WTC11 (cell line): ENCODE measurements at regions not wholly inside any gene's neighbourhood (a gene's known extent, or its start where the extent isn't known, plus 50 kb on each side); places are given as distances from the start of the nearest gene placed in this dataset.
"Not testable (repeated sequence)": the region's sequence is repeated elsewhere in the genome, so short reads cannot be mapped to it uniquely, and the experiment has no call there.

Source experiments
- ATAC-seq: fragments of 200-7000 bp; cut with Tn5 transposase; 2 replicates; pipeline ENCODE4 v1.10.0; 2021; ENCODE audit warnings: mild to moderate bottlenecking, moderate library complexity
- CTCF ChIA-PET: fragments of 300-600 bp; sonication (Branson Sonifier 250); formaldehyde crosslinking; loops from one replicate; lab custom pipeline; 2021; ENCODE audit warnings: antibody characterized with exemption; lab: Charles Lee
- POLR2A ChIA-PET: fragments of 350-600 bp; sonication (Branson Sonifier 250); formaldehyde crosslinking; loops from one replicate; lab custom pipeline; 2021; ENCODE audit warnings: antibody characterized with exemption; lab: Charles Lee
- DNase-seq: peaks from one replicate; pipeline ENCODE4 v3.0.0; 2021; ENCODE audit warnings: low spot score
- H3K27ac Mint-ChIP-seq: 2 replicates; pipeline ENCODE4 v1.8.0; 2021; ENCODE audit warnings: mixed read lengths
- H3K27me3 Mint-ChIP-seq: 2 replicates; pipeline ENCODE4 v1.8.0; 2021; ENCODE audit warnings: low read depth, mild to moderate bottlenecking, moderate library complexity, mixed read lengths
- H3K36me3 Mint-ChIP-seq: 2 replicates; pipeline ENCODE4 v1.8.0; 2021; ENCODE audit warnings: mixed read lengths
- H3K4me1 Mint-ChIP-seq: 2 replicates; pipeline ENCODE4 v1.8.0; 2022; ENCODE audit warnings: mixed read lengths
- H3K4me3 Mint-ChIP-seq: 2 replicates; pipeline ENCODE4 v1.8.0; 2021; ENCODE audit warnings: mild to moderate bottlenecking, moderate library complexity, mixed read lengths
- H3K9me3 Mint-ChIP-seq: 2 replicates; pipeline ENCODE4 v1.8.0; 2021; ENCODE audit warnings: mixed read lengths
- AR ChIP-seq: fragments of 250-450 bp; sonication (Bioruptor Pico); IDR thresholded peaks from 2 replicates; pipeline ENCODE4 v1.9.0; 2021; ENCODE audit warnings: mild to moderate bottlenecking
- CTCF ChIP-seq: fragments of 200-600 bp; IDR thresholded peaks from 2 replicates; pipeline ENCODE4 v1.8.0; 2022; ENCODE audit warnings: antibody characterized with exemption
- E2F1 ChIP-seq: sonication (generic); formaldehyde crosslinking; IDR thresholded peaks from 2 replicates; pipeline ENCODE4 v1.8.0; 2022; ENCODE audit warnings: mild to moderate bottlenecking, missing genetic modification reagents
- HMGXB4 ChIP-seq: sonication (generic); formaldehyde crosslinking; IDR thresholded peaks from 2 replicates; pipeline ENCODE4 v1.8.1; 2023; ENCODE audit warnings: mild to moderate bottlenecking, moderate library complexity, missing genetic modification reagents
- JAZF1 ChIP-seq: fragments of 250-450 bp; sonication (Bioruptor Pico); IDR thresholded peaks from 2 replicates; pipeline ENCODE4 v1.9.0; 2021; ENCODE audit warnings: moderate library complexity, mild to moderate bottlenecking, inconsistent platforms
- PREB ChIP-seq: sonication (generic); formaldehyde crosslinking; IDR thresholded peaks from 2 replicates; pipeline ENCODE4 v1.8.1; 2022; ENCODE audit warnings: mild to moderate bottlenecking, missing genetic modification reagents, moderate library complexity, borderline replicate concordance
- SMAD4 ChIP-seq: sonication (generic); formaldehyde crosslinking; IDR thresholded peaks from 2 replicates; pipeline ENCODE4 v1.8.0; 2022; ENCODE audit warnings: mild to moderate bottlenecking, missing genetic modification reagents
- SP1 ChIP-seq: sonication (generic); formaldehyde crosslinking; conservative IDR thresholded peaks from 2 replicates; pipeline ENCODE4 v1.8.1; 2022; ENCODE audit warnings: missing genetic modification reagents
- ZNF138 ChIP-seq: sonication (generic); formaldehyde crosslinking; conservative IDR thresholded peaks from 2 replicates; pipeline ENCODE4 v1.8.1; 2022; ENCODE audit warnings: mild to moderate bottlenecking, moderate library complexity, missing genetic modification reagents
- ZNF219 ChIP-seq: sonication (generic); formaldehyde crosslinking; IDR thresholded peaks from 2 replicates; pipeline ENCODE4 v1.8.0; 2023; ENCODE audit warnings: missing genetic modification reagents, mild to moderate bottlenecking, borderline replicate concordance
- ZNF425 ChIP-seq: fragments of 250-450 bp; sonication (Bioruptor Pico); conservative IDR thresholded peaks from 2 replicates; pipeline ENCODE4 v1.9.0; 2021; ENCODE audit warnings: mild to moderate bottlenecking
- ZNF671 ChIP-seq: fragments of 250-450 bp; sonication (Bioruptor Pico); IDR thresholded peaks from 2 replicates; pipeline ENCODE4 v1.8.0; 2021; ENCODE audit warnings: mild to moderate bottlenecking
- TF ChIP-seq, protein P1 (sequence below): sonication (generic); formaldehyde crosslinking; IDR thresholded peaks from 2 replicates; pipeline ENCODE4 v1.8.1; 2023; ENCODE audit warnings: mild to moderate bottlenecking, missing genetic modification reagents, moderate library complexity
- TF ChIP-seq, protein P2 (sequence below): sonication (generic); formaldehyde crosslinking; IDR thresholded peaks from 2 replicates; pipeline ENCODE4 v1.8.0; 2022; ENCODE audit warnings: missing genetic modification reagents

- TF ChIP-seq, protein P1, sequence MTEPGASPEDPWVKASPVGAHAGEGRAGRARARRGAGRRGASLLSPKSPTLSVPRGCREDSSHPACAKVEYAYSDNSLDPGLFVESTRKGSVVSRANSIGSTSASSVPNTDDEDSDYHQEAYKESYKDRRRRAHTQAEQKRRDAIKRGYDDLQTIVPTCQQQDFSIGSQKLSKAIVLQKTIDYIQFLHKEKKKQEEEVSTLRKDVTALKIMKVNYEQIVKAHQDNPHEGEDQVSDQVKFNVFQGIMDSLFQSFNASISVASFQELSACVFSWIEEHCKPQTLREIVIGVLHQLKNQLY (CRISPR knock-in tag), result no peak
- no peak for TF ChIP-seq CTCF
- TF ChIP-seq JAZF1 (CRISPR knock-in tag), result no peak
- no peak for TF ChIP-seq ZNF425 (CRISPR knock-in tag)
- no peak for TF ChIP-seq SP1
- TF ChIP-seq, all 79 proteins: peak for 0
These were observed 72.6 kb upstream of the CYLC2 start (continued) for GRCh38 chr9:102922526-102922925.

DNA sequence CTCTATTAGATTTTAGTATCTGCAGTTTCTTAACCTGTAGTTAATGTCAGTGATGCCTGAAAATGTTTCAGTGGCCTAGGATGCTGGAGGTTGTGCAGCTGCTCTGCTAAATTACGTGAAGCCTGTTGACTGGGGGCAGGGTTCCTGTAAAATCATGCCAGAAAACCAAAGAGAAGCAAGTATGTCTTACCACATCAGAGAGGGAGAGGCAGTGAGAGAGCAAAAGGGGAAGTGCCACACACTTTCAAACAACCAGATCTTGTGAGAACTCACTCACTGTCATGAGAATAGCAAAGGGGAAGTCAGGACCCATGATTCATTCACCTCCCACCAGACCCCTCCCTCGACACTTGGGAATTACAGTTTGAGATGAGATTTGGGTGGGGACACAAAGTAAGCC is 83.9 kb upstream of the CYLC2 start:
- DNase-seq, result no peak
- ChIA-PET CTCF (no interaction called here), POLR2A (no interaction called here)
- Mint-ChIP-seq H3K4me1 (peaks cover 8% of the 10 kb centered on the region), H3K27ac (no peak overlapping the region), H3K27me3 (no peaks in the 10 kb centered on the region), H3K4me3 (no peak overlapping the region), H3K9me3 (peaks cover 7% of the 10 kb centered on the region; the same call in 1 of the 2 replicates), H3K36me3 (no peaks in the 10 kb centered on the region)
- TF ChIP-seq ZNF219 (CRISPR knock-in tag), result no peak
- no peak for TF ChIP-seq ZNF671 (CRISPR knock-in tag)
- TF ChIP-seq HMGXB4 (CRISPR knock-in tag), result no peak
- TF ChIP-seq, protein P2, sequence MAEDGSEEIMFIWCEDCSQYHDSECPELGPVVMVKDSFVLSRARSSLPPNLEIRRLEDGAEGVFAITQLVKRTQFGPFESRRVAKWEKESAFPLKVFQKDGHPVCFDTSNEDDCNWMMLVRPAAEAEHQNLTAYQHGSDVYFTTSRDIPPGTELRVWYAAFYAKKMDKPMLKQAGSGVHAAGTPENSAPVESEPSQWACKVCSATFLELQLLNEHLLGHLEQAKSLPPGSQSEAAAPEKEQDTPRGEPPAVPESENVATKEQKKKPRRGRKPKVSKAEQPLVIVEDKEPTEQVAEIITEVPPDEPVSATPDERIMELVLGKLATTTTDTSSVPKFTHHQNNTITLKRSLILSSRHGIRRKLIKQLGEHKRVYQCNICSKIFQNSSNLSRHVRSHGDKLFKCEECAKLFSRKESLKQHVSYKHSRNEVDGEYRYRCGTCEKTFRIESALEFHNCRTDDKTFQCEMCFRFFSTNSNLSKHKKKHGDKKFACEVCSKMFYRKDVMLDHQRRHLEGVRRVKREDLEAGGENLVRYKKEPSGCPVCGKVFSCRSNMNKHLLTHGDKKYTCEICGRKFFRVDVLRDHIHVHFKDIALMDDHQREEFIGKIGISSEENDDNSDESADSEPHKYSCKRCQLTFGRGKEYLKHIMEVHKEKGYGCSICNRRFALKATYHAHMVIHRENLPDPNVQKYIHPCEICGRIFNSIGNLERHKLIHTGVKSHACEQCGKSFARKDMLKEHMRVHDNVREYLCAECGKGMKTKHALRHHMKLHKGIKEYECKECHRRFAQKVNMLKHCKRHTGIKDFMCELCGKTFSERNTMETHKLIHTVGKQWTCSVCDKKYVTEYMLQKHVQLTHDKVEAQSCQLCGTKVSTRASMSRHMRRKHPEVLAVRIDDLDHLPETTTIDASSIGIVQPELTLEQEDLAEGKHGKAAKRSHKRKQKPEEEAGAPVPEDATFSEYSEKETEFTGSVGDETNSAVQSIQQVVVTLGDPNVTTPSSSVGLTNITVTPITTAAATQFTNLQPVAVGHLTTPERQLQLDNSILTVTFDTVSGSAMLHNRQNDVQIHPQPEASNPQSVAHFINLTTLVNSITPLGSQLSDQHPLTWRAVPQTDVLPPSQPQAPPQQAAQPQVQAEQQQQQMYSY (CRISPR knock-in tag), result no peak
- TF ChIP-seq E2F1 (CRISPR knock-in tag), result no peak
- TF ChIP-seq AR (CRISPR knock-in tag), result no peak
- no peak for TF ChIP-seq SMAD4 (CRISPR knock-in tag)
- no peak for TF ChIP-seq ZNF138 (CRISPR knock-in tag)
- TF ChIP-seq PREB (CRISPR knock-in tag), result no peak
- ATAC-seq, result no peak

DNA sequence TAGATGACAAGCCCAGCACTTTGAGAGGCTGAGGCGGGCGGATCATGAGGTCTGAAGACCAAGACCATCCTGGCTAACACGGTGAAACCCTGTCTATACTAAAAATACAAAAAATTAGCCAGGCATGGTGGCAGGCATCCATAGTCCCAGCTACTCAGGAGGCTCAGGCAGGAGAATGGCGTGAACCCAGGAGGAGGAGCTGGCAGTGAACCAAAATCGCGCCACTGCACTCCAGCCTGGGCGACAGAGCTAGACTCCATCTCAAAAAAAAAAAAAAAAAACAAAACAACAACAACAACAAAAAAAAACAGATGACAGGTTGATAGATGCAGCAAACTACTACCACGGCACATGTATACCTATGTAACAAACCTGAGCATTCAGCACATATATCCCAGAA is 89.3 kb upstream of the CYLC2 start:
- H3K27me3 Mint-ChIP-seq, DNase-seq, H3K4me3 Mint-ChIP-seq, ATAC-seq, CTCF ChIA-PET, POLR2A ChIA-PET, H3K36me3 Mint-ChIP-seq, H3K4me1 Mint-ChIP-seq, H3K27ac Mint-ChIP-seq: not testable (repeated sequence)
- peaks cover 43% of the 10 kb centered on the region for H3K9me3 Mint-ChIP-seq
